ENCODE measurements at regions not wholly inside any gene's neighbourhood (a gene's known extent, or its start where the extent isn't known, plus 50 kb on each side); places are given as distances from the start of the nearest gene placed in this dataset.
A peak's percentile ranks its signal among the peaks of the same experiment; 100 is the strongest.
"Not testable (repeated sequence)": the region's sequence is repeated elsewhere in the genome, so short reads cannot be mapped to it uniquely, and the experiment has no call there.

- no peak for DNase-seq (ENCODE audit: low read depth)
Observed at GRCh38 chr4:3651267-3651845, 114.8 kb upstream of the ADRA2C start.

GRCh38 chr4:3649491-3649890, 116.7 kb upstream of the ADRA2C start:
- no peak for DNase-seq (ENCODE audit: low read depth)

GRCh38 chr4:3648731-3649130, 116.5 kb upstream of the LRPAP1 start:
- DNase-seq (ENCODE audit: low read depth): no peak

GRCh38 chr4:3648195-3648594, 116.0 kb upstream of the LRPAP1 start:
- DNase-seq (ENCODE audit: low read depth): no peak

GRCh38 chr4:3647421-3647820, 115.2 kb upstream of the LRPAP1 start:
- no peak for DNase-seq (ENCODE audit: low read depth)

GRCh38 chr4:3645711-3646679, 113.8 kb upstream of the LRPAP1 start:
- DNase-seq (ENCODE audit: low read depth): no peak

GRCh38 chr4:3644849-3645627, 112.8 kb upstream of the LRPAP1 start:
- DNase-seq (ENCODE audit: low read depth): peak; percentile 65

- no peak for DNase-seq (ENCODE audit: low read depth)
Observed at GRCh38 chr4:3643518-3644433, 111.6 kb upstream of the LRPAP1 start.

GRCh38 chr4:3642806-3643517, 110.7 kb upstream of the LRPAP1 start:
- DNase-seq (ENCODE audit: low read depth): no peak

GRCh38 chr4:3642056-3642630, 109.9 kb upstream of the LRPAP1 start:
- DNase-seq (ENCODE audit: low read depth): no peak

GRCh38 chr4:3641501-3641900, 109.3 kb upstream of the LRPAP1 start:
- DNase-seq (ENCODE audit: low read depth): no peak

- DNase-seq (ENCODE audit: low read depth): peak; percentile 68
Observed at GRCh38 chr4:3640587-3640962, 108.4 kb upstream of the LRPAP1 start.

- DNase-seq (ENCODE audit: low read depth): peak; percentile 41
Observed at GRCh38 chr4:3639613-3640586, 107.7 kb upstream of the LRPAP1 start.

- DNase-seq (ENCODE audit: low read depth): no peak
Observed at GRCh38 chr4:3638080-3638795, 106.0 kb upstream of the LRPAP1 start.

- no peak for DNase-seq (ENCODE audit: low read depth)
Observed at GRCh38 chr4:3637326-3638016, 105.2 kb upstream of the LRPAP1 start.

- DNase-seq (ENCODE audit: low read depth): no peak
Observed at GRCh38 chr4:3636646-3637320, 104.6 kb upstream of the LRPAP1 start.

GRCh38 chr4:3636020-3636419, 103.8 kb upstream of the LRPAP1 start:
- not testable (repeated sequence) for DNase-seq (ENCODE audit: low read depth)

All from RPMI7951 (cell line).